Femur (tissue), 1 donor: ENCODE measurements at regions not wholly inside any gene's neighbourhood (a gene's known extent, or its start where the extent isn't known, plus 50 kb on each side); places are given as distances from the start of the nearest gene placed in this dataset.
"Not testable (repeated sequence)": the region's sequence is repeated elsewhere in the genome, so short reads cannot be mapped to it uniquely, and the experiment has no call there.

Experiments used
- DNase-seq: peaks from one replicate; pipeline ENCODE4 v3.0.0-alpha.2; 2017

GRCh38 chr13:39895254-39895653 is 239.8 kb downstream of the COG6 start:
- no peak for DNase-seq

GRCh38 chr13:39897636-39898035 is 242.2 kb downstream of the COG6 start:
- DNase-seq = no peak

GRCh38 chr13:39900106-39900750 is 244.8 kb downstream of the COG6 start:
- no peak for DNase-seq

DNA sequence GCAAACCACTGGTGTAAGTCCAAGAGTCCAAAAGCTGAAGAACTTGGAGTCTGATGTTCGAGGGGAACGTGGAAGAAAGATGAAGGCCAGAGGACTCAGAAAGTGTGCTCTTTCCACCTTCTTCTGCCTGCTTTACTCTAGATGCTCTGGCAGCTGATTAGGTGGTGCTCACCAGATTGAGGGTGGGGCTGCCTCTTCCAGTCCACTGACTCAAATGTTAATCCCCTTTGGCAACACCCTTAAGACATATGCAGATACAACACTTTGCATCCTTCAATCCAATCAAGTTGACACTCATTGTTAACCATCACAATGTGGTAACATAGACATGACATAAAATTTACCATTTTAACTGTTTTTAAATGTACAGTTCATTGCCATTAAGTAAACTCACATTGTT is 249.5 kb downstream of the COG6 start:
- no peak for DNase-seq

GRCh38 chr13:39909634-39910033 is 254.2 kb downstream of the COG6 start:
- no peak for DNase-seq

- no peak for DNase-seq
Measured at GRCh38 chr13:39910041-39910440, 254.6 kb downstream of the COG6 start.

- DNase-seq = no peak
Measured at GRCh38 chr13:39910833-39911232, 255.4 kb downstream of the COG6 start.

- DNase-seq = no peak
Measured at GRCh38 chr13:39913339-39913738, 257.9 kb downstream of the COG6 start.

DNA sequence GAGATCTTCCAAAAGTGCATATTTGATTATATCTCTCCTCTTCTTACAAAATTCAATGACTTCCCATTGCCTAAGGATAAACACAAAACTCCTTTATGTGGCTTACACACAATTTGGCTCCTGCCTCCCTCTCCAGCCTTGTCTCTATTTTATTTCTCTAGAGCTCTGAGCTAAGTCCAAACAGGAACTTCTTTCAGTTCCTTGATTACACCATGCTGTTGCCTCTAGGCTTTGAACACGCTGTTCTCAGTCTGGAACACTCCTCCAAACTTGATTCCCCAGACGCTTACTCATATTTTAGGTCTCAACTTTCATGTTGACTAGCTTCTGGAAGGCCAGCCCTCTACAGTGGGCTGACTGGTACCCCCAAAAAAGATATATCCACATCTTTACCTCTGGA is 258.5 kb downstream of the COG6 start:
- DNase-seq = no peak

DNA sequence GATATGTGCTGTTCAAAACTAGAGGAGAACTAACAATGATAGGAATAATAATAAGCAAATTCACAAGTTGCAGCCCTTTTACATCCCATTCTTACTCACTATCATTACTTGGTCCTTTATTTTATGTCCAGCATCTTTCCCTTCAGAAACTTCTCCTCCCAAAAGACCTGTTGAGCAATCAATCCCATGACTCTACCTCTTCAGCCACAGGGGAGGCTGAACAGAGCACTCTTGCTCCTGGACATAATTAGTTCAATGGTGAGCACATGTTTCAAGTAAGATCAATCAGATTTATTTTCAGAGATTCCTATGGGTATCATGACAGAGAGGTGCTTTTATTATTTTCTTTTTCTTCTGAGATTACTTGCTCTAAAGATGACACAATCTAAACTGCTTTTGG is 260.0 kb downstream of the COG6 start:
- no peak for DNase-seq

GRCh38 chr13:39916330-39916729 is 260.9 kb downstream of the COG6 start:
- DNase-seq = no peak

DNA sequence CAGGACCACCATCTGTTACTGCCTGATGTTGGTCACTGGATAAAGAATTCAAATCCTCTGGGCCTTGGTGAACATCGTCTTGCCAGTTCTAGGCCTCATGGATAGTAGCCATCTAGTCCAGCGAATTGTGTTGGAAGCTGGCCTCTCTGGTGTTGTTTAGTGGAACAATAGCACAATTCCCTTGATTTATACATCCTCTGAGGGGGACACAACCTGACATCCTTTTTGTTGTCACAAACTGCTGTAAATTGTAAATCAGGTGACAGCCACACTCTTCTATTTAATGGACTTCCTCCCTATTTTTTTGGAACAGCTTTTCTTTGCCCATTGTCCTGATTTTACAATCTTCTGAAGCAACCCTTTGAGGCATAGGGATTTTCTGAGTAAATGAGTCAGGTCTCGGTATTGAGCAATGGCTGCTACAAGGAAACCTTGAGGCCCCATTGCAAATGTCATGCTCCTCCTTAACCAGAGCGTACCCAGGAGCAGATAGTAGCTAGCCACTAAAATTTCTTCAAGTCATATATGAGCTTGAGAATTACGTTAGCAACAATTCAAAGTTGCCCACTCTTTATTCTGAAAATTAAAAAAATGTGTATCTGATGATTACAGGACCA is 263.3 kb downstream of the COG6 start:
- DNase-seq = no peak

- DNase-seq = no peak
Measured at GRCh38 chr13:39920613-39921012, 265.2 kb downstream of the COG6 start.

DNA sequence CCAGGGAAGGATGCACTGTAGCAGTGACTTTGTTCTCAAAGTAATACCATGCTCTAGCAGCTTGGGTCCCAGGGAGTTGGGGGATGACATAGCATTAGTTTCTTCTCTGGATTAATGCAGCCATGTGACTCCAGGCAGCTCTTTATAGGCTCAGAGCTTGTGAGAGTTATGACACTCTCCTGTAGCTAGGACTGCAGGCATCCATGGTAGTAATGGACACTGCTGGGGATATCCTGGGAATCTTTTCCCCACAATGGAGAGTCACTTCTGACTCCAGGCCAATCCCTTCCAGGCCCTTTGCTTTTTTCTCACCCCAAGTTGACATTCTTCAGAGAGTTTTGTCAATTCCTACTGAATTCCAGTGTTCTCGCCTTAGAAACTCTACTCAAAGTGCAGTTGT is 270.9 kb downstream of the COG6 start:
- DNase-seq = no peak

- DNase-seq = no peak
Measured at GRCh38 chr13:39928261-39928660, 272.8 kb downstream of the COG6 start.

GRCh38 chr13:39929583-39929982 is 274.1 kb downstream of the COG6 start:
- DNase-seq = no peak

- DNase-seq = no peak
Measured at GRCh38 chr13:39930060-39930459, 274.6 kb downstream of the COG6 start.

DNA sequence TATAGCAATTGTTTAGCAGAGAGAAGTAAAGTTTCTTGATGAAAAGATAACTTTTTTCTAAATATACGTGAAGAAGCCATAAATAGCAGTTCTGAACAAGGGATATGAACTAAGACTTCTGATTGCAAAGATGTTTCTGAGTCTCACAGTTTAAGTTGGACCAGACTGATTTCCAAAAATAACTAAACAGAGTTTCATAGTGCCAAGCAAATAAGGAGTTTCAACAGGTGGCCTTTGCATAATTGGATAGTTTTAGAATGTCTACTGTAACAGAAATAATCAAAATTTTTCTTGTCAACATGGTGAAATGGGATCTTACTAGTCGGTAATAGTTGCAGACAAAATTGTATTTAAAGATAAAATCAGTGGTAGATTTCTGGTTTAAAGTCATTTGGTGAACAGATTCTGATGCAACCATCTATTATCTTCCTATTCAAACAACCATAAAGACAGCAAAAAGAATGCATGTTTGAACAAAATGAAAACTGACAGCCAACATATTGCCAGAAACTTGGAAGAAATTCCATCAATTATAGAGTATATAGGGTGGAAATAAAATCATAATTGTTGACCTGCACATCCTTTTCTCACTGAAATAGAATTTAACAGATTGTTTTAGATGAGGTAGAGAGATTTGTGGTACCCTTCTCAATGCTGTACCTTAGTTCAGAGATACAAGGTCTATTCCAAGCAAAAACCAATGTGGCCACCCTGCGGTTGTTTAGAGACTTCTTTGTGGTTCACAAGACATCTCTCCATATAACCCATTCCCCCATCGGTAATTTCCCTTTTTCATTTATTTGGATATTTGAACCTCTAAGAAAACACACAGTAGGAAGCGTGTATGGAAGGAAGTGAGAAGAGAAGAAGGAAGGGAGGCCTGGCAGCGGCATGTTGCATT is 275.3 kb downstream of the COG6 start:
- no peak for DNase-seq

- no peak for DNase-seq
Measured at GRCh38 chr13:39931505-39931904, 276.0 kb downstream of the COG6 start.

DNA sequence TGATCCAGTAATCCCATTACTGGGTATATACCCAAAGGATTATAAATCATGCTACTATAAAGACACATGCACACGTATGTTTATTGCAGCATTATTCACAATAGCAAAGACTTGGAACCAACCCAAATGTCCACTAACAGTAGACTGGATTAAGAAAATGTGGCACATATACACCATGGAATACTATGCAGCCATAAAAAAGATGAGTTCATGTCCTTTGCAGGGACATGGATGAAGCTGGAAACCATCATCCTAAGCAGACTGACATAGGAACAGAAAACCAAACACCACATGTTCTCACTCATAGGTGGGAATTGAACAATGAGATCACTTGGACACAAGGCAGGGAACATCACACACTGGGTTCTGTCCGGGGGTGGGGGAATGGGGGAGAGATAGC is 277.1 kb downstream of the COG6 start:
- not testable (repeated sequence) for DNase-seq

DNA sequence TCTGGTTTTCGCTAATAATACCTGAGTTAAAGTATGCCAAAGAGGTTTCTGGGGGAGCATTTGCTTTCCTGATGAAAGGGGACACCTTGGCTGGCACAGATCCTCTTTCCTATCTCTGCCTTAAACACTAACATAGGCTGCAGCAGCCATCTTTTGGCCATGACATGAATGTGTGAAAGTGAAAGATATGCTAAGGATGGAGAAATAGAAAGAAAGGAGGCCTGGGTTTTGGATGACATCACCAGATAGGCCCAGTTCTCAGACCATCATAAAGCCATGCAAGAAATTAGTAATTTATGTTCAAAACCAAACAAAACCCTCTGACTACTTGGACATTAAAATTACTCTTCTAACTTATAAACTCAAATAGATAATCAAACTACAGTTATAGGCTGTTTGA is 279.7 kb downstream of the COG6 start:
- DNase-seq = no peak

GRCh38 chr13:39938596-39938995 is 283.1 kb downstream of the COG6 start:
- DNase-seq = no peak

- no peak for DNase-seq
Measured at GRCh38 chr13:39941236-39941635, 285.8 kb downstream of the COG6 start.
